Panc1 (cell line): ENCODE measurements at regions not wholly inside any gene's neighbourhood (a gene's known extent, or its start where the extent isn't known, plus 50 kb on each side); places are given as distances from the start of the nearest gene placed in this dataset.

Experiments
- CTCF ChIP-seq: fragments of 450-650 bp; IDR thresholded peaks from 2 replicates; pipeline ENCODE4 v1.5.1; 2017; ENCODE audit warnings: mild to moderate bottlenecking
- POLR2AphosphoS5 ChIP-seq: IDR thresholded peaks from 2 replicates; pipeline ENCODE4 v1.6.1; 2012; ENCODE audit warnings: mild to moderate bottlenecking, low read depth, low read length, moderate library complexity
- REST ChIP-seq, 2 experiments: IDR thresholded peaks; 2 replicates each; pipeline ENCODE4 v1.6.1; 2011 to 2012; ENCODE audit warnings: low read depth in 2 of 2, control low read depth in 1 of 2, low read length in 1 of 2, mild to moderate bottlenecking in 1 of 2, moderate library complexity in 1 of 2; ENCODE audit not compliant: insufficient read depth in 1 of 2
- SIN3A ChIP-seq: IDR thresholded peaks from 2 replicates; pipeline ENCODE4 v1.6.1; 2012; ENCODE audit warnings: low read depth, mild to moderate bottlenecking, low read length, moderate library complexity, borderline replicate concordance; ENCODE audit not compliant: insufficient read depth

GRCh38 chr5:117955831-117956230 is 1032.5 kb downstream of the DTWD2 start:
- TF ChIP-seq CTCF (no peak), POLR2AphosphoS5 (no peak), REST (IDR thresholded peaks at IDR 0.05; ENCODE audit: insufficient read depth in 1 of 2, low read depth in 2 of 2, low read length in 1 of 2) (no peak), SIN3A (no peak)
